ENCODE measurements at regions not wholly inside any gene's neighbourhood (a gene's known extent, or its start where the extent isn't known, plus 50 kb on each side); places are given as distances from the start of the nearest gene placed in this dataset.

- no peak for DNase-seq
- Histone ChIP-seq H3K27me3 (ENCODE audit: insufficient read depth) (no peaks in the 10 kb centered on the region), H3K9ac (no peak overlapping the region), H3K27ac (ENCODE audit: low read depth in 2 of 2, low read length in 1 of 2) (no peak overlapping the region), H3K9me2 (no peaks in the 10 kb centered on the region), H3K4me1 (ENCODE audit: control insufficient read depth in 1 of 2, insufficient read depth in 2 of 2, low read depth in 1 of 2, low read length in 1 of 2) (no peaks in the 10 kb centered on the region; a peak in 1 of 4 replicates), H2AFZ (ENCODE audit: low read depth) (no peak overlapping the region), H3K9me3 (no peaks in the 10 kb centered on the region), H3K4me3 (ENCODE audit: low read depth in 2 of 2, low read length in 1 of 2) (no peak overlapping the region), H3F3A (replicated peaks; ENCODE audit: insufficient read depth) (no peaks in the 10 kb centered on the region), H3K36me3 (replicated peaks in 1 of 2; ENCODE audit: control insufficient read depth in 1 of 2, insufficient read depth in 2 of 2, low read length in 1 of 2) (peaks cover 0 to 3% of the 10 kb centered on the region in 2 experiments), H3K4me2 (no peak overlapping the region), H3K79me2 (ENCODE audit: insufficient read depth) (0 out of 2 replicates have a peak, but pooled peaks cover 4% of the 10 kb centered on the region), H4K20me1 (ENCODE audit: insufficient read depth) (no peaks in the 10 kb centered on the region)
- TF ChIP-seq TAF1 (IDR thresholded peaks at IDR 0.05; ENCODE audit: borderline replicate concordance, low read depth, low read length) (no peak), RXRA (IDR thresholded peaks at IDR 0.05; ENCODE audit: borderline replicate concordance, low read depth) (no peak), JUND (IDR thresholded peaks at IDR 0.05) (no peak), POLR2AphosphoS5 (IDR thresholded peaks at IDR 0.05; ENCODE audit: low read depth, low read length) (no peak), SIN3A (IDR thresholded peaks at IDR 0.05; ENCODE audit: borderline replicate concordance, low read depth, low read length) (no peak), MXI1 (IDR thresholded peaks at IDR 0.05; ENCODE audit: low read depth, low read length) (no peak)
- ChIA-PET CTCF (no interaction called here), POLR2A (no interaction called here)
Measured at GRCh38 chr7:112854169-112854568, 64.0 kb upstream of the TMEM168 start.

- ChIA-PET POLR2A (no interaction called here), CTCF (no interaction called here)
- no peak overlapping the region for H3K4me2 ChIP-seq
- TF ChIP-seq ELF1 (IDR thresholded peaks at IDR 0.05) (no peak), SIN3A (IDR thresholded peaks at IDR 0.05; ENCODE audit: borderline replicate concordance, low read depth, low read length) (no peak), CTCF (IDR thresholded peaks at IDR 0.05) (no peak), USF1 (IDR thresholded peaks at IDR 0.05; ENCODE audit: borderline replicate concordance, low read depth) (no peak), NFIC (IDR thresholded peaks at IDR 0.05; ENCODE audit: borderline replicate concordance) (no peak), PBX3 (IDR thresholded peaks at IDR 0.05) (no peak), GATA2 (CRISPR knock-in tag; IDR thresholded peaks at IDR 0.05) (no peak), SMC3 (IDR thresholded peaks at IDR 0.05; ENCODE audit: low read depth, low read length) (no peak), YY1 (IDR thresholded peaks at IDR 0.05; ENCODE audit: low read depth) (no peak), POLR2AphosphoS5 (IDR thresholded peaks at IDR 0.05; ENCODE audit: low read depth, low read length) (no peak), GABPA (IDR thresholded peaks at IDR 0.05; ENCODE audit: low read depth) (no peak), FOXJ3 (CRISPR knock-in tag; IDR thresholded peaks at IDR 0.05) (no peak), NRF1 (IDR thresholded peaks at IDR 0.05; ENCODE audit: low read depth, low read length) (no peak), RAD21 (IDR thresholded peaks at IDR 0.05; ENCODE audit: low read length) (no peak), FOXM1 (IDR thresholded peaks at IDR 0.05; ENCODE audit: low read depth) (no peak), ZBTB33 (IDR thresholded peaks at IDR 0.05; ENCODE audit: borderline replicate concordance, low read depth) (no peak), EP300 (IDR thresholded peaks at IDR 0.05; ENCODE audit: borderline replicate concordance in 1 of 2, low read depth in 1 of 2, low read length in 1 of 2) (no peak)
- no peaks in the 10 kb centered on the region for H4K20me1 ChIP-seq (ENCODE audit: insufficient read depth)
- H2AFZ ChIP-seq (ENCODE audit: low read depth), result no peak overlapping the region
- H3F3A ChIP-seq (replicated peaks; ENCODE audit: insufficient read depth), result no peaks in the 10 kb centered on the region
- H3K9me2 ChIP-seq, result no peaks in the 10 kb centered on the region
- no peak overlapping the region for H3K27ac ChIP-seq (ENCODE audit: low read depth in 2 of 2, low read length in 1 of 2)
- H3K36me3 ChIP-seq (replicated peaks in 1 of 2; ENCODE audit: control insufficient read depth in 1 of 2, insufficient read depth in 2 of 2, low read length in 1 of 2), result peaks cover 0 to 3% of the 10 kb centered on the region in 2 experiments
- no peaks in the 10 kb centered on the region; a peak in 1 of 4 replicates for H3K4me1 ChIP-seq (ENCODE audit: control insufficient read depth in 1 of 2, insufficient read depth in 2 of 2, low read depth in 1 of 2, low read length in 1 of 2)
- no peaks in the 10 kb centered on the region for H3K9me3 ChIP-seq
- H3K9ac ChIP-seq, result no peak overlapping the region
- DNase-seq, result no peak
- H3K4me3 ChIP-seq (ENCODE audit: low read depth in 2 of 2, low read length in 1 of 2), result no peak overlapping the region
- H3K79me2 ChIP-seq (ENCODE audit: insufficient read depth), result 0 out of 2 replicates have a peak, but pooled peaks cover 4% of the 10 kb centered on the region
- H3K27me3 ChIP-seq (ENCODE audit: insufficient read depth), result no peaks in the 10 kb centered on the region
Measured at GRCh38 chr7:112853422-112853821, 63.2 kb upstream of the TMEM168 start.

Data from SK-N-SH (cell line).